Right ventricle myocardium inferior (tissue), 1 donor: ENCODE measurements at regions not wholly inside any gene's neighbourhood (a gene's known extent, or its start where the extent isn't known, plus 50 kb on each side); places are given as distances from the start of the nearest gene placed in this dataset.

Experiments used
- ATAC-seq: fragments of 200-7000 bp; cut with Tn5 transposase; one replicate; pipeline ENCODE4 v1.9.1; 2020; ENCODE audit warnings: mild to moderate bottlenecking, moderate library complexity
- DNase-seq: peaks from one replicate; pipeline ENCODE4 v3.0.0; 2021; ENCODE audit errors: missing footprints
- intact Hi-C: fragments of 100-400 bp; cut with DNase I; formaldehyde crosslinking; loops from one replicate; pipeline ENCODE4 v1.11.0; 2022
- donor health status: DM: no; HTN: yes; CAD: no; lungs with severe emphysema.

GRCh38 chr4:4776934-4777333 is 82.5 kb upstream of the MSX1 start:
- intact Hi-C loops = no loop called here
- ATAC-seq (no peak), DNase-seq (no peak)

GRCh38 chr4:4776335-4776734 is 83.1 kb upstream of the MSX1 start:
- ATAC-seq = no peak
- intact Hi-C loops = no loop called here
- DNase-seq = no peak

GRCh38 chr4:4775493-4776004 is 83.9 kb upstream of the MSX1 start:
- intact Hi-C loops = no loop called here
- peak; percentile 84 for ATAC-seq
- DNase-seq = no peak

GRCh38 chr4:4772534-4772933 is 86.9 kb upstream of the MSX1 start:
- ATAC-seq (no peak), DNase-seq (no peak)
- intact Hi-C loops = no loop called here

GRCh38 chr4:4771160-4771559 is 88.3 kb upstream of the MSX1 start:
- intact Hi-C loops = no loop called here
- no peak for DNase-seq
- ATAC-seq = no peak

GRCh38 chr4:4770610-4771009 is 88.9 kb upstream of the MSX1 start:
- intact Hi-C loops = no loop called here
- ATAC-seq (no peak), DNase-seq (no peak)

- no peak for DNase-seq
- intact Hi-C loops = no loop called here
- ATAC-seq = no peak
These were observed 92.9 kb upstream of the MSX1 start for GRCh38 chr4:4766564-4766963.

- intact Hi-C loops = no loop called here
- DNase-seq = no peak
- ATAC-seq = no peak
These were observed 93.7 kb upstream of the MSX1 start for GRCh38 chr4:4765811-4766210.

GRCh38 chr4:4764558-4764905 is 94.9 kb upstream of the MSX1 start:
- DNase-seq (no peak), ATAC-seq (no peak)
- intact Hi-C loops = no loop called here

- intact Hi-C loops = no loop called here
- DNase-seq (no peak), ATAC-seq (no peak)
These were observed 95.5 kb upstream of the MSX1 start for GRCh38 chr4:4763822-4764557.

GRCh38 chr4:4762909-4763821 is 96.3 kb upstream of the MSX1 start:
- ATAC-seq (no peak), DNase-seq (no peak)
- intact Hi-C loops = no loop called here

GRCh38 chr4:4762300-4762699 is 97.2 kb upstream of the MSX1 start:
- intact Hi-C loops = no loop called here
- DNase-seq (no peak), ATAC-seq (no peak)

- DNase-seq (no peak), ATAC-seq (no peak)
- intact Hi-C loops = no loop called here
These were observed 98.1 kb upstream of the MSX1 start for GRCh38 chr4:4761128-4761982.

GRCh38 chr4:4759883-4760282 is 99.6 kb upstream of the MSX1 start:
- intact Hi-C loops = no loop called here
- no peak for DNase-seq
- ATAC-seq = no peak

- intact Hi-C loops = no loop called here
- DNase-seq = no peak
- ATAC-seq = no peak
These were observed 100.2 kb upstream of the MSX1 start for GRCh38 chr4:4759232-4759631.

GRCh38 chr4:4758681-4759080 is 100.8 kb upstream of the MSX1 start:
- DNase-seq (no peak), ATAC-seq (no peak)
- intact Hi-C loops = no loop called here

- no peak for ATAC-seq
These were observed 104.2 kb upstream of the MSX1 start for GRCh38 chr4:4755306-4755705.

GRCh38 chr4:4754641-4755040 is 104.8 kb upstream of the MSX1 start:
- intact Hi-C loops = no loop called here
- ATAC-seq = no peak

More at GRCh38 chr4:4755306-4755705, 104.2 kb upstream of the MSX1 start:
- DNase-seq = no peak
- intact Hi-C loops = no loop called here

GRCh38 chr4:4753643-4754042 is 105.8 kb upstream of the MSX1 start:
- no peak for ATAC-seq

More at GRCh38 chr4:4754641-4755040, 104.8 kb upstream of the MSX1 start:
- no peak for DNase-seq

More at GRCh38 chr4:4753643-4754042, 105.8 kb upstream of the MSX1 start:
- intact Hi-C loops = no loop called here
- DNase-seq = no peak
